BE2C (cell line): ENCODE measurements at regions not wholly inside any gene's neighbourhood (a gene's known extent, or its start where the extent isn't known, plus 50 kb on each side); places are given as distances from the start of the nearest gene placed in this dataset.

ENCODE experiments used
- DNase-seq: peaks from one replicate; pipeline ENCODE4 v3.0.0-alpha.2; 2020
- H3K27me3 ChIP-seq: fragments of 250-450 bp; sonication (Bioruptor Pico); 2 replicates; pipeline ENCODE4 v1.5.1; 2020; ENCODE audit warnings: mild to moderate bottlenecking
- H3K36me3 ChIP-seq: fragments of 250-450 bp; sonication (Bioruptor Pico); 2 replicates; pipeline ENCODE4 v1.5.1; 2020; ENCODE audit warnings: mild to moderate bottlenecking
- H3K4me1 ChIP-seq: fragments of 250-450 bp; sonication (Bioruptor Pico); 2 replicates; pipeline ENCODE4 v1.5.1; 2020
- H3K4me3 ChIP-seq: 2 replicates; pipeline ENCODE4 v1.5.1; 2011; ENCODE audit warnings: low read depth, low read length
- H3K9me3 ChIP-seq: fragments of 250-450 bp; sonication (Bioruptor Pico); 2 replicates; pipeline ENCODE4 v1.5.1; 2020
- CTCF ChIP-seq: IDR thresholded peaks from 2 replicates; pipeline ENCODE4 v1.5.1; 2012; ENCODE audit warnings: mild to moderate bottlenecking, low read depth, low read length

GRCh38 chr16:54677308-54677950 is 253.2 kb upstream of the IRX5 start:
- no peaks in the 10 kb centered on the region for H3K4me1 ChIP-seq
- no peaks in the 10 kb centered on the region for H3K9me3 ChIP-seq
- no peak for DNase-seq
- TF ChIP-seq CTCF, result no peak
- H3K36me3 ChIP-seq, result no peaks in the 10 kb centered on the region
- H3K4me3 ChIP-seq, result no peak overlapping the region
- no peaks in the 10 kb centered on the region for H3K27me3 ChIP-seq

DNA sequence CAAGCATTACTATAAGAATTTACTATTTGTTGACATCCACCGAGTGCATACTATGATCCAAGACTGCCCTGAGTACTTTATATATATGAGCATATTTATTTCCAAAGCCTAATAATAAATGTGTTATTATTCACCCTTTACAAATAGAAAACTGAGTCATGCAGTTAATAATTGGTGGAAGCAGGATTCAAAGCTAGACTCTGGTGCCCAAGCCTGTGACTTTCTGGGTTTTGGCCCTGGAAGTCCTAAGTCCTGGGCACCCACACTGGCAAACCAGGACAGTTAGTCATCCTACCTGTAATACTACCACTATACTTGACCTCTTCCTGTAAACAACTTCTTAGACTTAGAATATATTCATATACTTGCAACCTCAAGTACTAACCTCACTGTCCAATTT is 257.4 kb upstream of the IRX5 start:
- DNase-seq, result no peak
- no peaks in the 10 kb centered on the region for H3K4me1 ChIP-seq
- TF ChIP-seq CTCF, result no peak

DNA sequence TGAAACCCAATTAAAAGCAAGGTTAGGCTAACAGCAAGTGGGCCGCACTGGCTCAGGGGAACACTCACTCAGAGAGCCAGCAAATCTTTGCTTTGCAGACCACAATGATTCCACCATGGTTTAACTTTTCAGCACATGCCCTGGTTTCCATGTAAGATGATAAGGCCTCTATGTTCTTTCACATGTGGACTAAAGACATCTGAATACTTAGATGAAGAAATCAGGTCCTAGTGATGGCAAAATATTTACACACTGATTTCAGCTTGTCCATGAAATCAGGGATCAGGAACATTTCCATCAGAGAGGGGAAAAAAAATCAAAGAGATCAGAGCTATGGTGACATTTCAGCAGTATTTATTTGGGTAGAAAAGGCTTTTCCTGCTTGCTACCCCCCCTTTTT is 258.2 kb upstream of the IRX5 start:
- Histone ChIP-seq H3K4me1 (no peaks in the 10 kb centered on the region), H3K36me3 (no peaks in the 10 kb centered on the region), H3K27me3 (no peaks in the 10 kb centered on the region), H3K9me3 (no peaks in the 10 kb centered on the region), H3K4me3 (no peak overlapping the region)
- DNase-seq, result no peak
- no peak for TF ChIP-seq CTCF

More for the DNA sequence above, 257.4 kb upstream of the IRX5 start:
- Histone ChIP-seq H3K27me3 (no peaks in the 10 kb centered on the region), H3K36me3 (no peaks in the 10 kb centered on the region), H3K9me3 (no peaks in the 10 kb centered on the region), H3K4me3 (no peak overlapping the region)

DNA sequence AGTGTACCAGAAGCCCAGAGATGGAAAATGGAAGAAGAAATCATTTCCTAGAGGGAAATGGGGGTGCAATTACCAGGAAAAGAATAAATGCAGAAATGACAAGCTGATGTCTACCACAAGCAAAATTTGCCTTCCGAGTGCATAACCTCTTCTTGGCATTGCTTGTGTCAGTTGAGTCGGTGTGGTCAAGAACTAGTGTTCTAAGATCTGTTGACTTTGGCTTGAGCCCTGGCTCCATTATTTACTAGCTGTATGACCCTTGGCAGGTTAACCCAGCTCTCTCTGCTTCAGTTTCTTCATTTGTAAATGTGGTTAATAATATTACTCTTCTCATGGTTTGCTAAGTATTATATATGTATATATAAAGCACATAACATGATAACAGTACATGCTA is 273.0 kb upstream of the IRX5 start:
- H3K27me3 ChIP-seq, result peaks cover 2% of the 10 kb centered on the region
- no peak for TF ChIP-seq CTCF
- H3K9me3 ChIP-seq, result no peaks in the 10 kb centered on the region
- no peak overlapping the region for H3K4me3 ChIP-seq
- no peak for DNase-seq
- H3K36me3 ChIP-seq, result no peaks in the 10 kb centered on the region
- H3K4me1 ChIP-seq, result no peaks in the 10 kb centered on the region

DNA sequence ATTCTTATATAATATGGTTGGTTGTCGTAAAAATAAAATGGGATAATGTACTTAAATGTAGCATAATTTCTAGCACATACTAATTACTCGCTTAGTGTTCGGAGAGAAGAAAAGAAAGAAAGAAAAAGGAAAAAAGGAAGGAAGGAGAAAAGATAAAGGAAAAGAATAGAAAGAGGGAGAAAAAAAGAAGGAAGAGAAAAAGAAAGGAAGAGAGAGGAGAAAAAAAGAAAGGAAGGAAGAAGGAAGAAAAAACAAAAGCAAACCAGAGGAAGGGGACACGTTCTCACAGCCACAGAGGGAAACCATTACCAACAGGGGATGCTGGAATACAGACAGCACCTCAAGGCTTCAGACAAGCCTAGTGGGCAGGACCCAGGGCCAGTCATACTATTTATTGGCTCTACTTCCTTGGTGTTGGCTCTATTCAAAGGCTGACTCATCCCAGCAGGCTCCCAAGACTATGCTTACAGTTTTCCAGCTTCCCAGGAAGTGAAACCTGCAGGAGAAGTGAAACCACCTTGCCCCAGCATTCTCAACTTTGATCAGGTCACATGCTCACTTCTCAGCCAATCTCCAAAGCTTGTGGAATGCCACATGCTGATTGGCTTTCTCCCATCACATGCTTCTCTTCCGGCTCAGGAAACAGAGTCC is 273.5 kb upstream of the IRX5 start:
- Histone ChIP-seq H3K9me3 (no peaks in the 10 kb centered on the region), H3K4me1 (no peaks in the 10 kb centered on the region), H3K36me3 (no peaks in the 10 kb centered on the region), H3K4me3 (no peak overlapping the region; the same call in 1 of the 2 replicates), H3K27me3 (peaks cover 2% of the 10 kb centered on the region)
- no peak for TF ChIP-seq CTCF
- DNase-seq, result peak; percentile 17

GRCh38 chr16:54655121-54655590 is 275.5 kb upstream of the IRX5 start:
- no peak overlapping the region for H3K4me3 ChIP-seq
- H3K4me1 ChIP-seq, result no peaks in the 10 kb centered on the region
- no peak for DNase-seq
- no peaks in the 10 kb centered on the region for H3K9me3 ChIP-seq
- peaks cover 2% of the 10 kb centered on the region for H3K27me3 ChIP-seq
- no peaks in the 10 kb centered on the region for H3K36me3 ChIP-seq
- TF ChIP-seq CTCF, result no peak
